ENCODE measurements at regions not wholly inside any gene's neighbourhood (a gene's known extent, or its start where the extent isn't known, plus 50 kb on each side); places are given as distances from the start of the nearest gene placed in this dataset.
"Not testable (repeated sequence)": the region's sequence is repeated elsewhere in the genome, so short reads cannot be mapped to it uniquely, and the experiment has no call there.

- H3K36me3 Mint-ChIP-seq, H3K4me3 Mint-ChIP-seq, H3K27me3 Mint-ChIP-seq, CTCF ChIA-PET, H3K4me1 Mint-ChIP-seq, DNase-seq, H3K27ac Mint-ChIP-seq: not testable (repeated sequence)
- H3K9me3 Mint-ChIP-seq: peaks cover 17% of the 10 kb centered on the region
These were observed 277.8 kb upstream of the ARHGAP42 start for GRCh38 chr11:100409267-100409666.

GRCh38 chr11:100419518-100419917 lies 267.6 kb upstream of the ARHGAP42 start:
- no peaks in the 10 kb centered on the region for H3K27me3 Mint-ChIP-seq
- H3K9me3 Mint-ChIP-seq: peaks cover 17% of the 10 kb centered on the region
- H3K27ac Mint-ChIP-seq: no peak overlapping the region
- no peak overlapping the region for H3K4me3 Mint-ChIP-seq
- DNase-seq: no peak
- CTCF ChIA-PET: no interaction called here
- no peaks in the 10 kb centered on the region for H3K36me3 Mint-ChIP-seq
- no peaks in the 10 kb centered on the region for H3K4me1 Mint-ChIP-seq

- no peak overlapping the region for H3K27ac Mint-ChIP-seq
- CTCF ChIA-PET: no interaction called here
- no peaks in the 10 kb centered on the region for H3K36me3 Mint-ChIP-seq
These were observed 252.1 kb upstream of the ARHGAP42 start for GRCh38 chr11:100434821-100435641.

GRCh38 chr11:100438376-100438775 lies 248.7 kb upstream of the ARHGAP42 start:
- H3K4me3 Mint-ChIP-seq: no peak overlapping the region
- no peak overlapping the region for H3K27ac Mint-ChIP-seq
- H3K4me1 Mint-ChIP-seq: no peaks in the 10 kb centered on the region
- H3K27me3 Mint-ChIP-seq: no peaks in the 10 kb centered on the region
- DNase-seq: no peak
- CTCF ChIA-PET: no interaction called here
- no peaks in the 10 kb centered on the region for H3K36me3 Mint-ChIP-seq
- H3K9me3 Mint-ChIP-seq: no peaks in the 10 kb centered on the region

More at GRCh38 chr11:100434821-100435641, 252.1 kb upstream of the ARHGAP42 start:
- H3K4me3 Mint-ChIP-seq: no peak overlapping the region
- H3K4me1 Mint-ChIP-seq: no peaks in the 10 kb centered on the region
- H3K27me3 Mint-ChIP-seq: no peaks in the 10 kb centered on the region
- no peaks in the 10 kb centered on the region for H3K9me3 Mint-ChIP-seq
- no peak for DNase-seq

- H3K36me3 Mint-ChIP-seq: no peaks in the 10 kb centered on the region
- no peak overlapping the region for H3K27ac Mint-ChIP-seq
- DNase-seq: no peak
- H3K9me3 Mint-ChIP-seq: peaks cover 2% of the 10 kb centered on the region
- H3K4me3 Mint-ChIP-seq: no peak overlapping the region
- H3K4me1 Mint-ChIP-seq: no peaks in the 10 kb centered on the region
- CTCF ChIA-PET: no interaction called here
- no peaks in the 10 kb centered on the region for H3K27me3 Mint-ChIP-seq
These were observed 246.0 kb upstream of the ARHGAP42 start for GRCh38 chr11:100441086-100441485.

GRCh38 chr11:100442017-100442416 lies 245.1 kb upstream of the ARHGAP42 start:
- DNase-seq: no peak
- Mint-ChIP-seq H3K4me1 (no peaks in the 10 kb centered on the region), H3K9me3 (peaks cover 6% of the 10 kb centered on the region)

GRCh38 chr11:100445231-100445735 lies 241.8 kb upstream of the ARHGAP42 start:
- H3K27me3 Mint-ChIP-seq: no peaks in the 10 kb centered on the region
- H3K36me3 Mint-ChIP-seq: no peaks in the 10 kb centered on the region
- H3K4me1 Mint-ChIP-seq: no peaks in the 10 kb centered on the region
- CTCF ChIA-PET: no interaction called here
- H3K27ac Mint-ChIP-seq: no peak overlapping the region
- H3K4me3 Mint-ChIP-seq: no peak overlapping the region
- no peak for DNase-seq
- peaks cover 6% of the 10 kb centered on the region for H3K9me3 Mint-ChIP-seq

More at GRCh38 chr11:100442017-100442416, 245.1 kb upstream of the ARHGAP42 start:
- Mint-ChIP-seq H3K27me3 (no peaks in the 10 kb centered on the region), H3K36me3 (no peaks in the 10 kb centered on the region), H3K27ac (no peak overlapping the region), H3K4me3 (no peak overlapping the region)
- CTCF ChIA-PET: no interaction called here

GRCh38 chr11:100451801-100452460 lies 235.2 kb upstream of the ARHGAP42 start:
- H3K36me3 Mint-ChIP-seq, H3K4me1 Mint-ChIP-seq, H3K27me3 Mint-ChIP-seq, H3K9me3 Mint-ChIP-seq, CTCF ChIA-PET, H3K27ac Mint-ChIP-seq, DNase-seq, H3K4me3 Mint-ChIP-seq: not testable (repeated sequence)

GRCh38 chr11:100459811-100460210 lies 227.3 kb upstream of the ARHGAP42 start:
- H3K4me1 Mint-ChIP-seq: no peaks in the 10 kb centered on the region
- no peaks in the 10 kb centered on the region for H3K36me3 Mint-ChIP-seq
- peaks cover 12% of the 10 kb centered on the region for H3K9me3 Mint-ChIP-seq
- H3K27ac Mint-ChIP-seq: no peak overlapping the region
- CTCF ChIA-PET: no interaction called here
- no peaks in the 10 kb centered on the region for H3K27me3 Mint-ChIP-seq
- no peak overlapping the region for H3K4me3 Mint-ChIP-seq
- no peak for DNase-seq

- H3K36me3 Mint-ChIP-seq: no peaks in the 10 kb centered on the region
- CTCF ChIA-PET: no interaction called here
- no peaks in the 10 kb centered on the region for H3K4me1 Mint-ChIP-seq
- no peak overlapping the region for H3K27ac Mint-ChIP-seq
- H3K9me3 Mint-ChIP-seq: peaks cover 12% of the 10 kb centered on the region
- no peak for DNase-seq
- H3K4me3 Mint-ChIP-seq: no peak overlapping the region
- H3K27me3 Mint-ChIP-seq: no peaks in the 10 kb centered on the region
These were observed 226.7 kb upstream of the ARHGAP42 start for GRCh38 chr11:100460426-100460825.

- H3K36me3 Mint-ChIP-seq: no peaks in the 10 kb centered on the region
- CTCF ChIA-PET: no interaction called here
- no peaks in the 10 kb centered on the region for H3K4me1 Mint-ChIP-seq
- no peak for DNase-seq
- no peaks in the 10 kb centered on the region for H3K27me3 Mint-ChIP-seq
- no peak overlapping the region for H3K4me3 Mint-ChIP-seq
- H3K27ac Mint-ChIP-seq: no peak overlapping the region
- peaks cover 21% of the 10 kb centered on the region for H3K9me3 Mint-ChIP-seq
These were observed 219.1 kb upstream of the ARHGAP42 start for GRCh38 chr11:100467821-100468508.

GRCh38 chr11:100469835-100470234 lies 217.3 kb upstream of the ARHGAP42 start:
- CTCF ChIA-PET: no interaction called here
- no peaks in the 10 kb centered on the region for H3K27me3 Mint-ChIP-seq
- H3K36me3 Mint-ChIP-seq: no peaks in the 10 kb centered on the region
- H3K4me1 Mint-ChIP-seq: no peaks in the 10 kb centered on the region
- H3K27ac Mint-ChIP-seq: no peak overlapping the region
- DNase-seq: no peak
- no peak overlapping the region for H3K4me3 Mint-ChIP-seq
- peaks cover 14% of the 10 kb centered on the region for H3K9me3 Mint-ChIP-seq

GRCh38 chr11:100472727-100473389 lies 214.2 kb upstream of the ARHGAP42 start:
- CTCF ChIA-PET: no interaction called here
- DNase-seq: no peak
- no peaks in the 10 kb centered on the region for H3K36me3 Mint-ChIP-seq
- H3K9me3 Mint-ChIP-seq: peaks cover 5% of the 10 kb centered on the region
- H3K4me1 Mint-ChIP-seq: no peaks in the 10 kb centered on the region
- H3K4me3 Mint-ChIP-seq: no peak overlapping the region
- H3K27ac Mint-ChIP-seq: no peak overlapping the region
- H3K27me3 Mint-ChIP-seq: no peaks in the 10 kb centered on the region

GRCh38 chr11:100473390-100473740 lies 213.7 kb upstream of the ARHGAP42 start:
- H3K27me3 Mint-ChIP-seq: no peaks in the 10 kb centered on the region
- DNase-seq: no peak
- CTCF ChIA-PET: no interaction called here
- H3K36me3 Mint-ChIP-seq: no peaks in the 10 kb centered on the region
- no peak overlapping the region for H3K4me3 Mint-ChIP-seq
- no peaks in the 10 kb centered on the region for H3K4me1 Mint-ChIP-seq
- no peak overlapping the region for H3K27ac Mint-ChIP-seq
- H3K9me3 Mint-ChIP-seq: peaks cover 2% of the 10 kb centered on the region
